Esophagus squamous epithelium (tissue), 4 donors: ENCODE measurements at regions not wholly inside any gene's neighbourhood (a gene's known extent, or its start where the extent isn't known, plus 50 kb on each side); places are given as distances from the start of the nearest gene placed in this dataset.

Experiments
- CTCF ChIP-seq, 6 experiments: fragments of 450-650 bp in 4 of 6; fragments of 200-600 bp in 2 of 6; sonication (generic) in 2 of 6; IDR thresholded peaks; one replicate each; pipeline ENCODE4 v1.5.1; 2016 to 2019; ENCODE audit warnings: antibody characterized with exemption in 6 of 6, mild to moderate bottlenecking in 4 of 6, moderate library complexity in 4 of 6
- POLR2A ChIP-seq, 4 donors: fragments of 450-650 bp; IDR thresholded peaks; one replicate each; pipeline ENCODE4 v1.6.1; 2017; ENCODE audit warnings: antibody characterized with exemption in 4 of 4, mild to moderate bottlenecking in 4 of 4, moderate library complexity in 3 of 4

DNA sequence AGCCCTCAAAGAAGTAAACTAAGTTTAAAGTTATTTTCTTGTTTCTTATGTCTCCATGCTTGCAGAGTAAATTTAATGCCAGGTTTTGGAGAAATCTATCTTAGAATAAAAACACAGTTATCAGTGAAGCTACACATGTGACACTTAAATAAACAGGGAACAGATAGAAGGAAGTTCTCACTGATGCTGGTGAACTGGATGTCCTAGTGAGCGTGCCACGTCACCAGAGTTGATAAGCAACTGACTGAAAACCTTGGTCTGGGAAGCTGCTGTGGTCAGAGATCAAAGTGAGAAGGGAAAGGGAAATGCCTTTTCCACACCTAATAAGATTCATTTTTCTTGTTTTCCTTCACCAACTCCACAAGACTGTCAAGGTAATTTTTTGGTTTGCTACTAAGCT lies 74.8 kb upstream of the PCED1B start:
- no peak for TF ChIP-seq CTCF (IDR thresholded peaks at IDR 0.05)
- no peak for TF ChIP-seq POLR2A (IDR thresholded peaks at IDR 0.05)
